Fibroblast of pulmonary artery (primary cell): ENCODE measurements at regions not wholly inside any gene's neighbourhood (a gene's known extent, or its start where the extent isn't known, plus 50 kb on each side); places are given as distances from the start of the nearest gene placed in this dataset.

ENCODE experiments used
- DNase-seq: peaks from one replicate; pipeline ENCODE4 v3.0.0-alpha.2; 2010; ENCODE audit warnings: low read depth
- H3K4me3 ChIP-seq: replicated peaks from 2 replicates; pipeline ENCODE4 v1.5.1; 2011; ENCODE audit warnings: low read depth, mild to moderate bottlenecking, control low read depth, low read length, moderate library complexity
- CTCF ChIP-seq: IDR thresholded peaks from 2 replicates; pipeline ENCODE4 v1.5.1; 2011; ENCODE audit warnings: mild to moderate bottlenecking, control low read depth, low read length, inconsistent platforms; ENCODE audit errors: missing control alignments

- TF ChIP-seq CTCF = no peak
These were observed 228.9 kb upstream of the CAND1 start for GRCh38 chr12:67039995-67040860.

GRCh38 chr12:67040861-67041137, 228.4 kb upstream of the CAND1 start:
- H3K4me3 ChIP-seq = no peak overlapping the region
- TF ChIP-seq CTCF = no peak
- DNase-seq = no peak

More at GRCh38 chr12:67039995-67040860, 228.9 kb upstream of the CAND1 start:
- no peak overlapping the region for H3K4me3 ChIP-seq
- DNase-seq = no peak

- TF ChIP-seq CTCF = no peak
- no peak overlapping the region for H3K4me3 ChIP-seq
- peak; percentile 6 for DNase-seq
These were observed 226.4 kb upstream of the CAND1 start for GRCh38 chr12:67042697-67043131.

GRCh38 chr12:67043771-67044170, 225.4 kb upstream of the CAND1 start:
- no peak for DNase-seq
- no peak for TF ChIP-seq CTCF
- H3K4me3 ChIP-seq = no peak overlapping the region

- TF ChIP-seq CTCF = no peak
- H3K4me3 ChIP-seq = no peak overlapping the region
- DNase-seq = no peak
These were observed 223.5 kb upstream of the CAND1 start for GRCh38 chr12:67045650-67046049.

- no peak for TF ChIP-seq CTCF
- no peak overlapping the region for H3K4me3 ChIP-seq
- no peak for DNase-seq
These were observed 223.1 kb upstream of the CAND1 start for GRCh38 chr12:67046062-67046461.

GRCh38 chr12:67047634-67048033, 221.5 kb upstream of the CAND1 start:
- no peak for DNase-seq
- no peak for TF ChIP-seq CTCF
- no peak overlapping the region for H3K4me3 ChIP-seq
